GM04503 (cell line): ENCODE measurements at regions not wholly inside any gene's neighbourhood (a gene's known extent, or its start where the extent isn't known, plus 50 kb on each side); places are given as distances from the start of the nearest gene placed in this dataset.
"Not testable (repeated sequence)": the region's sequence is repeated elsewhere in the genome, so short reads cannot be mapped to it uniquely, and the experiment has no call there.

Experiments used
- DNase-seq: peaks from one replicate; pipeline ENCODE4 v3.0.0-alpha.2; 2012; ENCODE audit warnings: low read depth

DNA sequence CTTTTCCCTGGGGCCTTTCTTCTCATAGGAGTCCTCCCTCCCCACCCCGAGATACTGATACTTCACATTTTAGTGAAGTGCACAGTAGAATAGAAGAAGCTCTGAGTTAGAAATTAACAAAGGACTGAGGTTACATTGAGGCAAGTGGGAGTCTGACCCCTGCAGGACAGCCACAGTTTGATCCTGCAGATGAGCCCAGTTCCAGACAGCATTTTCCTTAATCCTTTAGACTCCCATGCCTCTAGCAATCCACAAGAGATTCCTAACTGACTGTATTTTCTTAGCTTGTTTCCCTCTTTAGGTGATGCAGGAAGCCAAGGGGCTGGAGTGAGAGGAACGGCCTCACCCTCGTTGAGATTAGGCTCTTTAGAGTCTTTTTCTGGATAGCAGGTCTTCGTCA, 204.0 kb downstream of the CYRIA start:
- no peak for DNase-seq

DNA sequence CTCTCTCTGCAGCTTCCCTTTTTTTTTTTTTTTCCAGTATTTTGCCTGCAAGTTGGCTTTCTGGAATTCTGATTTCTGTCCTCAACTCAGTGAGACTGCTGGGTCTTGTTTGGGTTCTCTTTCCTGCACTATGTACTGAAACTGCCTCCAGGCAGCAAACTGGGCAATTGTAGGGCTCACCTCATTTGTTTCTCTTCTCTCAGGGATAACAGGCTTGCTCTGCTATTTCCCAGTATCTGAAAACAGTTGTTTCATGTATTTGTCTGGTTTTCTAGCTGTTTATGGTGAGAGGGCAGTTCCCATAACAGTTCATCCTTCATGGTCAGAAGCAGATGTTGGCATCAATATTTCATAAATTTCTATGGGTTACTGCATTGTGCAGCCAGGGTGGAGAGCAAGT, 206.0 kb downstream of the CYRIA start:
- DNase-seq, result no peak

DNA sequence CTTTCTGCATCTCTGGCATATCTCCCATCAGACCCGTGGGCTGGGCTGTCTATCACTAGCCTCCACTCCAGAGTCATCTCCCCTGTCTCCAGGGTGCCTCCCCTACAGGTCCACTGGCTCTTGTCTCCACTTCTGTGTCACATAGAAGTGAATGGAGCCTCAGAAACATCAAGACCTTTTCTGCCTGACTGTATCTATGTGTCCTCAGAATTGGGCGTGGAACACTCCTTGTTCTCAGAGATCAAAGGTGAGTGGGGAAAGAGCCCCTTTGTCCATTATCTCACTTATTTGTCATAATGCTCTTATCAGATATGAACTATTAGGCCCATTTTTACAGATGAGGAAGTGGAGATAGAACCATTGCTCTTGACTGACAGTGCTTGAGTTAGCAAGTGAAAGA, 211.0 kb downstream of the CYRIA start:
- no peak for DNase-seq

DNA sequence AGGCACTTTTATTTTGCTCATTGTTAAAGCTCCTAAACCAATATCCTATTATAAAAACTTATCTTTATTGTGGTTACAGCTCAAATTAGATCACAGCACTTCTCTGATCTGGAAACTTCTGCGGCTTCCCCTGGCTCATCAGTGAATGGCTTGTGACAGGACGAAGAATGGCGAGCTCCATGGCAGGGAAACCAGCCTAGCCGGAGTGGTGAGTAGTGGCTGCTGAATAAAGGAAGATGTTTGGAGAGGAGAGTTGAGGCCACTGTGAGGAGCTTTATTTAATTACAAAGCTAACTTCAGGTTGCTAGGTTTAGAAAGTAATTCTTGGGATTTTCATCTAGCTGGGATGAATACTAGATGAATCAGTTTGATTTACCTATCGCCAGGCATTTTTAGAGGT, 213.5 kb downstream of the CYRIA start:
- DNase-seq, result no peak

GRCh38 chr2:16446706-16447105, 218.9 kb downstream of the CYRIA start:
- no peak for DNase-seq

DNA sequence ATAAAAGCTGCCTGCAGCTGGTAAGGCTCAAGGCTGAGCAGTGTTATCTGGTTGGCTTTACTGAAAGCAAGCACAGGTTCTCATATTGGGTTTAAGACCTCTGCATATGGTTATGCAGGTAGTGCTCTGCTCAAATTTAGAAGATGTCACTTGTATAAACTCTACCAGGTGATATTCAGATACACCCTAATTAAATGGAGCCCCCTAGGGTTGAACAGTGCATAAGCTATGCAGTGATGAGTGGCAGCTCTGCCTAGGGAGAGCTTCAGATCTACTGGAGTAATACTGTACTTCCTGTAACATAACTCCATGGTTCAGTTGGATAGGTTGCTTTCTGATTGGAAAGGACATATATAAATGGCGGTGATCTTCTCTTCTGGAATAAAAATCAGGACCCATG, 222.7 kb downstream of the CYRIA start:
- DNase-seq, result no peak

DNA sequence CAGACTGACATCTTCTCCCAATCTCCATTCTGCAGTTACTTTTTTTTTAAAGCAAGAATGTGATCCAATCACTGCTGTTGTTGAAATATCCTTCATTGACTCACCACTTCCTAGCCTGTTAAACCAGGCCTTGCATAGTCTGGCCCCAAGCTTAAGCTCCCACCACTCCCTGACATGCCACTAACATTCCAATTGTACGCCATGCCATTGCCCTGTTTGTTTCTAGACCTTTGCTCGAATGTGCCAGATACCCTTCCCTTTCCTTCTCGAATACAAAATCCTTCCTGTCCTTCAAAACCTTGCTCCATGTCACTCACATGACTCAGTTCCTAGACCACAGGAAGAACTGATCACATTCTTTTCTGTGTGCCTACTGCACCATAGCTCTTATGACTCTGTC, 224.2 kb downstream of the CYRIA start:
- no peak for DNase-seq

DNA sequence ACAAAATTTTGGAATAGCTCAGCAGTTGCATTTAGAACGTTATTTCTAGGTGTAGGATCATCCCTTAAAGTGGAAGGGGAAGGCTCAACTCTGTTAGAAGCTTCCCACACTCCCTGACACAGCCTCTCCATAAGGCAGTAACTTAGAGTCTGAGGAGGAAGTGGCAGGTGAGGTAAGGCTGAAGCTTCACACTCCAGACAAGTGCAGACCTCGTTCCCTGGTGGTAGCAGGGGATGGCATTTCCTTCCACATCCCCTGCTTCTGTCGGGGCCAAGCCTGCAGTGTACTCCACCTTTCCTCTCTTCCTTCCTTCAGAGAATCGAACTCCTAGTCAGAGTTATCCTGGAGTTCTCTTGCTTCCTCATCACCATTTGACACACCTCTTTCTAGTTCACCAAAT, 224.7 kb downstream of the CYRIA start:
- no peak for DNase-seq

GRCh38 chr2:16438613-16439321, 226.9 kb downstream of the CYRIA start:
- DNase-seq, result no peak

GRCh38 chr2:16437189-16437588, 228.4 kb downstream of the CYRIA start:
- no peak for DNase-seq

DNA sequence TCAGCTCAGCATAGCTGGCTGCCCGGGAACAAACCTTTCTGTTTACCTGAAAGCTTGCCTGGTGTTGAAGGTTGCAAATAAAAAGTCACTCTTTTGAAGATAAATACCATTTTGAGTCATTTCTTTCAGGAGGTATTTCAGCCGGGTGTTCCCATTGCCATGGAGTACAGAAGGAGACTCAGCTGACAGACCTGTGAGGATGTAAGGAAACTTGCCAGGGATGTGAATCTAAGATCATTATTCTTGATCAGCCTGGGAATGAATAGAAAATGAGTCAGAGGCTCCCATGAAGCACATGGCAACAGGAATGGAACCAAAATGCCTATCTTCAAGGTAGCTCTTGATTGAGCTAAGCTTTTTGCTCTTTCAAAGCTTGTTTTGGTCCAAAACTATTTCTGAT, 231.2 kb downstream of the CYRIA start:
- no peak for DNase-seq

GRCh38 chr2:16430846-16431245, 234.8 kb downstream of the CYRIA start:
- no peak for DNase-seq

DNA sequence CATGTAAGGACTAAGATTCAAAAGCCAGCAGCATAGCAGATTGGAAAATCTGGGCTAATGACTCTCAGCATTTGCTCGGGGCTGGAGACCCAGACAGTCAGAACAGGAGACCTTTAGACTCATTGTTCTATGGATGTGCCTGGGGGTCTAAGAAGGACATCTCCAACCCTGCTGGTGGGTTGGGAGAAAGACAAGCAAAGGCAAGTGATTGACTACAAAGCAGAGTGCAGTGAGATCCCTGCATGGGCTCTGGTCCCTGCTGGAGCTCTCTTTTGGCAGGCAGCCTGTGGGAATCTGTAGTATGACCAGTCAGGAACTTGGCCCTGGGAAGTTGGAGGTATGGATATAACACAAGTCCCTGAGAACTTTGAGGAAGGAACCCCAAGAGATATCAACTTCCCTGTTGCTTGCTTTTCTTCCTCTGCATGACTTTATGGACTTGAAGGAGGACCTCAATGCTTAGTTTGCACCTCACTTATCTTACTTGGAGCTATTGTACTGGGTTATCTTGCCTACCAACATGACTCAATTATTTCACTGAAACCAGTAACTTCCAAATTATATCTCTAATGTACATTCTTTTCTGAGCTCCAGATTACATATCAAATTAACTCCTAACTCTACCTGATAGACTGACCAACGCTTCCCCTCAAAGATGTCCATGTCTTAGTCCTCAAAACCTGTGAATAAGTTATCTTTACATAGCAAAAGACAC, 236.0 kb downstream of the CYRIA start:
- no peak for DNase-seq

DNA sequence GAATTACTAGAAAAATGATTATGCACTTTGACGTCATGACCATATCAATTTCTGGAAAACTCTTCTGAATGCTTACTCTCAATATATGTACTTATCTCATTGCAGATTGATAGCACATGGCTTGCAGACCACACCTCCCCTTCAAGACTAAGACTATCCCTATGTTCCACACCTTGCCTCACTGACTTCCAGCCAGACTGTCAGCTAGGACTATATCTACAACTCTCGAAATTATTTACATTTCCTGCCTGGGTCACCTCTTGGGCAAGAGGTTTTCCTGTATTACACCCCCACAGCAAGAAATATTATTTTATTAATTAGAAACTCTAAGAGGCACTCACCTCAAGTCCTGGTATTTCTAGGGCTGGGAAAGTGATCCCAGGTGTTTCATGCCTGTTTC, 236.6 kb downstream of the CYRIA start:
- no peak for DNase-seq

DNA sequence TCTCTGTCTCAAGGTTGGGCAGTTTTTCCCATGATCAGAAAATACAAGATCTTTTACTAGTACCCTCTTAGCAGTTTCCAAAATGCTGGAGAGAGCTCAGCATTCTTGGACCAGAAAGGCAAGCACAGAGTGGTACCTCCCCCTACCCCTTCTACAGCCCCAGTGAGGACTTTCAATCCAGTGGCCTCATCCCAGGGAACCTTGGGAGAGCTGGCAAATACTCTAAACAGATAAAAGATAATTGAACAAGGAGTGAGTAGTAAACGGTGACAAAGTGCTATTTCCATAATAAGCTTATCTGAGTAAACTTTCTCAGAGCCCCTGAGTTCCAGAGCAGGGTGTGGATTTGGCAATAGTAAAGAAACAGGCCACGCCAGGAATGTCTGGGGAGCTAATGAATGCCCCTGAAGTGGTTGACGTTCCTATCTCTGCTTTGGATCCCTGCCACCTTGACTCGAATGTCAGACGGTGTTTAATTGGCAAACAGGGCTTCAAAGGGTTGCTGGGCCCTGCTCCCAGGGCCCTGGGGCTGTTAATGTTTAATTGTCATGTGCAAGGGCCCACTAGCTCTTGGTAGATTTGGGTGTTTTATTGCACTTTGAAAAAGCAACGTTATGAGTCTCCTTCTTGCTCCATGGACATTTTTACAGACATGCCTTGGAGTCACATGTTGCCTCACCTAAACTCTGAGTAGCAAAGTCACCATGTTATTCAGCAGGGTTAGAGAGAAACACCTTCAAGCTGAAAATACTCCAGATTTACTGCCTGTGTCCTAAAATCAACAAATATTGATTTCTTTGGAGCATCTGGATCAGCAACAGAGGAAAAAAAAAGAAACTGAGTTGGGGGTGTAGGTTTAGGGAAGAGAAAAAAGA, 239.9 kb downstream of the CYRIA start:
- DNase-seq, result no peak

- DNase-seq, result no peak
These were observed 245.2 kb downstream of the CYRIA start for GRCh38 chr2:16420421-16420820.

GRCh38 chr2:16417726-16418125, 247.9 kb downstream of the CYRIA start:
- no peak for DNase-seq

DNA sequence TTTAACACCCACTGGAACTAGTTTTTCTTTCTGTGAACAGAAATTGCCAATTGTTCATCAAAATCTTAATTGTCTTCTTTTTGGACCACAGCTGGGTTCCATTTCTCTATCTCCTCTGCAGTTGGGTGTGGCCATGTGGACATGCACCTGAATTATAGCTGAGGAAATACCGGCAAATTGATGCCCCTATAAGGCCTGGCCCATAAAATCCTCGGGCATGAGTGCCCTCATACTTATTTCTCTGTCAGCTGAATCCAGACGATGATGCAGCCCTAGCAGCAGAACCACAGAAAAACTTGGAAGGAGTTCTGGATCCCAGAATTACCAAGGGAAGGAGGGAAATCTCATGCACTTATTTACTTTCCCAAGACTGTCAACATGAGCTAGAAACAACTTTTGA, 249.0 kb downstream of the CYRIA start:
- DNase-seq, result no peak

GRCh38 chr2:16415861-16416260, 249.8 kb downstream of the CYRIA start:
- not testable (repeated sequence) for DNase-seq

DNA sequence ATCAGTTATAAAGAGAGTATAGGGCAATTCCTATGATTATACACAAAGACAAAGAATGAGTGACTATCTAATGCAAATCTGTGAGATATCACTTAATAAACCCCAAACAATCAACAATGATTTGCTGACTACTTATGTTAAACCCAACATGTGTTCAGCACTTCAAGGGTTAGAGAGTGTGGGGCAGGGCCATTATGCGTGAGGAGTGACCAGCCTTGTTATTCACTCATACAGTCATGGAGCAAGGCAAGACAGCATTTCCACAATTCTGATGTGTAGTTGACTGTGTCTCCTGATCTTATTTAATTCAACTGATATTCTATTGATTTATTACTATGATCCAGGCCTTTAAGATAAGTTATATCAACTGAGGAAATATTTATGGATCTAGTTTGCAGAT, 251.7 kb downstream of the CYRIA start:
- no peak for DNase-seq

GRCh38 chr2:16413285-16413684, 252.3 kb downstream of the CYRIA start:
- DNase-seq, result no peak

DNA sequence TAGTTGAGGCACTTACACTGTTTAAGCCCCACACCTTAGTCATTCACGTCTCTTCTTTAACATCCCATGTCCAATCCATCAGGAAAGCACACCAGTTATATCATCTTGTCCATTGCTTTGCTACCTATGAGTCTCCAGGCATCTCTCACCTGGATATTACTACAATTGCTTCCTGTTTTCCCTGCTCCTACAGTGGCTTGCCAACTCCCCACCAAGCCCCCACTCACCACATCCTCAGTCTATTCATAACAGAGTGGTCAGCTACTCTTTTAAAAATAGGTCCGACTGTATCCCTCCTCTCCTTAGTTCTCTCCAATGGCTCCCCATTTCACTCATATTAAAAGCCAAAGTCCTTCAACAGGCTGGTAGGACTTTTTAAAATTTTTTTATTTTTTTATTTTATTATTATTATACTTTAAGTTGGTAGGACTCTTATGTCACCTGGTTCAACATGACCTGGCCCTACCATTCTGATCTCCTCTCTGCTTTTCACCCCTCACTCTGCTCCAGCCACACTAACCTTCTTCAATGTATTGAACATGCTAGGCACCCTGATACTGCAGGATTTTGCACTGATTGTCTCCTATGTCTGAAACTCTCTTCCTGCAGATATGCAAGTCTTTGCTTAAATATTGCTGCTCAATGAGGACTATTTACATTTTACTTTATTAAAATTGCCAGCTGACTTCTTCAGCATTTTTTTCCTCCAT, 253.2 kb downstream of the CYRIA start:
- no peak for DNase-seq
